HTR-8/SVneo (cell line): ENCODE measurements at regions not wholly inside any gene's neighbourhood (a gene's known extent, or its start where the extent isn't known, plus 50 kb on each side); places are given as distances from the start of the nearest gene placed in this dataset.
"Not testable (repeated sequence)": the region's sequence is repeated elsewhere in the genome, so short reads cannot be mapped to it uniquely, and the experiment has no call there.

Experiments
- DNase-seq: peaks from one replicate; pipeline ENCODE4 v3.0.0; 2011; ENCODE audit warnings: low spot score, mixed read lengths; ENCODE audit not compliant: insufficient read length
- FAIRE-seq: peaks from 2 replicates; lab custom pipeline; 2011; peaks lifted over from hg19 to GRCh38; lab: Jason Lieb, UNC

DNA sequence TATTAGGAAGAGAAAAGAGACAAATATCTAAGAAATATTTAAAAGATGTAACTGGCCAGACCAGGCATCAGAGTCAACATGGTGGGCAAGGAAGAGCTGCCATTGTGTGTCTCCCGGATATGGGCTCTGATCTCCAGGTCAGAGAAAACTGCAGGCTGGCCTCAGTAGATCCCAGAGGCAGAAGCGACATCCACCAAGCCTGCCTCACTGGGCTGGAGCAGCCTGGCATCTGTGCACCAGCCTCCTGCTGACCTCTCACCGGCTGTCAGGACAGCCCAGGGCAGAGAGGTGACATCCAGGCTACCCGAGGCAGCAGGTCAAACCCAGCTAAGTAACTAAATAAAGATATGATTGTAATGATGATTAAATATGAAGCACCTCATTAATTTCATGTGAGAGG, 162.8 kb upstream of the TNRC6C start:
- DNase-seq (no peak), FAIRE-seq (no peak)

- DNase-seq, result no peak
- no peak for FAIRE-seq
Observed at GRCh38 chr17:77796176-77796860, 162.2 kb upstream of the TNRC6C start.

- FAIRE-seq, result no peak
Observed at GRCh38 chr17:77798031-77798430, 160.5 kb upstream of the TNRC6C start.

GRCh38 chr17:77798481-77798880, 160.0 kb upstream of the TNRC6C start:
- DNase-seq (no peak), FAIRE-seq (no peak)

More at GRCh38 chr17:77798031-77798430, 160.5 kb upstream of the TNRC6C start:
- no peak for DNase-seq

- DNase-seq, result no peak
- no peak for FAIRE-seq
Observed at GRCh38 chr17:77800816-77801215, 157.7 kb upstream of the TNRC6C start.

DNA sequence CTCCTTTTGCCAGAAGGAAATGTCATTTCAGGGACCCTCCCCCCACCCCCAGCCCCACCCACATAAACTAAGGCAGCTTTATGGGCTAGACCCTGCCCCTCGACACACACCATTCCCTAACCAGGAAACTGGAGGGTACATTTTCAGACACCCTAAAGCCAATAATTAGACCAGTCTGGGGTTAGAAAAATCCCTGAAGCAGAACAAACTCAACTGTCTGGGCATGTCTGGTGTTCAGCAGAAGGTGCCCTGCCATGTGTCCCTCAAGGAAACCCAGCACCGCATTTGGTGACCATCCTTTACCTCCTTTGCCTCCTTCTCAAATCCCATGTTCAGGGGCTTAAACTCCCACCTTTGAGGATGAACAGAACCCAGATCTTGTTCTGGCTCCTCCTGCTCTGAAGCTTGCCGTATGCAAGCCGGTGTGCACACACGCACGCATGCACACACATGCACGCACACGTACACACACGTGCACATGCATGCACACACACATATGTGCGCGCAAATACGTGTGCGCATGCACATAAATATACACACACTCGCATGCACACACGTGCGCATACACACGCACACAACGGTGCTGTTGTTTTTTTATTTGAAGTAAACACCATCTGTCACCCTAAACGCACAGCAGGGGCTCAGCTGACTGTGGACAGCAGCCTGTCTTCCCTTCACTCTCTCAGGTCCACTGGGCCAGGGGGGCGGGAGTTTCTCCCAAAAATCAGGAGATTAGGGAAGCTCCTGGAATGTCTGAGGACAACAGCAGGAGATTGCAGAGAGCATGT, 156.8 kb upstream of the TNRC6C start:
- FAIRE-seq (peak; percentile 81), DNase-seq (no peak)

DNA sequence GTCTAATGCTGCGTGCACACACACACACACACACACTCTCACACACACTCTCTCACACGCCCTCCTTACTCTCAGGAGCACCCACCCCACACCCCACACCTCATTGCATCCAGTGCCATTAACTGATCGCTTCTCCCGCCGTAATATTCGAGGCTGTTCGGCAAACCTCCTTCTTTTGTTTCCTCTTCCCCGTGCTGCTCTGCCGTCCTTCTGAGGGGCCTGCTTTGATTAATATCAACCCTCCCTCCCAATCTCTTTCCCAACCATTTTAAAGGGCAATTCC, 156.2 kb upstream of the TNRC6C start:
- FAIRE-seq (no peak), DNase-seq (no peak)

DNA sequence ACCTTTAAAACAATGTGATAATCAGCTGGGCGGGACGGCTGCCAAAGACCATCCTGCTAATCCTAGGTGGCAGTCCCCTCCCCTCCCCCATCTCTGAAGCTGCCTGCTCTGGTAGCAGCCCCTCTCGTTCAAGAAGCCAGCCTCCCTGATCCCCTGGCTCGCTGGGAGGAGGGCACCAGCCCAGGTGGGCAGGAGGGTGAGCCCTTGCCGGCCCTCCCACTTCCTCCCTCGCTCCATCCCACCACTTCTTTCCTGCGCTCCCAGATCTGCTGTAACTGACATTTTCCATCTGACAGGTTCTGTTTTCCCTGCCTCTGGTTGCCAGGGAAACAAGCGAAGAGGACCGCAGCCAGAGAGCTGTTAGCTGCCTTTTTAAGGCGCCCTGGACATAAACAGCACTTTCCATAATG, 155.7 kb upstream of the TNRC6C start:
- FAIRE-seq (no peak), DNase-seq (no peak)

- FAIRE-seq, result peak; percentile 98
- no peak for DNase-seq
Observed at GRCh38 chr17:77803726-77804125, 154.8 kb upstream of the TNRC6C start.

DNA sequence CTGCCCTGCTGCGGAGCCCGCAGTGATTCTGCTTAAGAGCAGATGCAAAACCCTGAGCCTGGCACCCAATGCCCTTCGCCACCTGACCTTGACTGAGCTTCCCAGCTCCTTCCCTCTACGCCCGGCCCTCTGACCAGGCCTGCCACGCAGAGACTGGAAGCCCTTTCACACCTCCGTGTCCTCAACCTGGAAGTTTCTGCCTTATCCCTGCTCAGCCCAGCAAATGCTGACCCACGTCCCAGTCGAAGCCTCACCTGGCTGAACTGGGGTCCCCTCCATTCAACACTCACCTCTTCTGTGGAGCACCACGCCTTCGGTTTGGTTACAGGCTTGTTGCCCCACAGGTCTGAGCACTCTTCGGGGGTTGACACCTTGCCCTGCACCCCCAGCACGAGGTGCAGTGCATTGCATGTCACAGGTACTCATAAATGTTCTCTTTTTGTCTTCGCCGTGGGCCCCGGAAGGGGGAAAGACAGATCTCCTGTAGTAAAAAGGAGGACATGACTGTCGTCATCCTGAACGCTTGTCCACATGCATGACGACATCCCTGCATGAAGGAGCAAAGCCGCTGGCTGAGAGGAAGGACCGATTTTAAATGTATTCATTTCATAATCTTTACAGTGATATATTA, 153.6 kb upstream of the TNRC6C start:
- FAIRE-seq (no peak), DNase-seq (no peak)

GRCh38 chr17:77805970-77806369, 152.5 kb upstream of the TNRC6C start:
- not testable (repeated sequence) for DNase-seq, FAIRE-seq

DNA sequence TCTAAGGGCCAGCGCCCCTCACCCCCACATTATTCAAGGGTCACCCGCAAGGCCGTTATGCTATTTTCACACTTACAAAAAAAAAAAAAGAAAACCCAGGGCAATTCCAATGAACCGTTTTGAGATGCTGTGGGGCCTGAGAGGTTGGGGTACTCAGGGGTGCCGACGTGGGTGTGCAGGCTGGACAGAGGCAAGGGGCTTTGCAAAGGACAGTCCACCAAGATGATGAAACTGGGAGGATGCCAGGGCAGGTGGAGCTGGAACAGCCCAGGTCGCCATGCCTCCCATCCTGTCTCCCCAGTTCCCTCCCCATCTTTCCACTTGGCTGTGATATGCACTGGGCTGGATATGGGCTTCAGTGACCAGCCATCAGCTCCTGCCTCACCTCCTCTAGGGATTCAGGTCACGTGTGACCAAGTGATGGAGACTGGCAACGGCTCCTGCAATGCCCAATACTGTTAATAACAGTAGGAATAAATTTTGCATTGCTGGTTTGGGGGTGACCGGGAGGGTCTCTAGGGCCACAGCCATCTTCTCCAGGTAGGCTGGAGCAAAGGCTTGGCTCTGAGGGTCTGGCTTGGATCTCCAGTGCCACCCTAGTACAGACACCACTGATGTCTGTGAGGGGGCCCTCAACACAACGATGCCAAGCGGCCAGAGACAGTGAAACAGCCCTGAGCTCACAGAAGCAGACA, 151.3 kb upstream of the TNRC6C start:
- DNase-seq (no peak), FAIRE-seq (no peak)

DNA sequence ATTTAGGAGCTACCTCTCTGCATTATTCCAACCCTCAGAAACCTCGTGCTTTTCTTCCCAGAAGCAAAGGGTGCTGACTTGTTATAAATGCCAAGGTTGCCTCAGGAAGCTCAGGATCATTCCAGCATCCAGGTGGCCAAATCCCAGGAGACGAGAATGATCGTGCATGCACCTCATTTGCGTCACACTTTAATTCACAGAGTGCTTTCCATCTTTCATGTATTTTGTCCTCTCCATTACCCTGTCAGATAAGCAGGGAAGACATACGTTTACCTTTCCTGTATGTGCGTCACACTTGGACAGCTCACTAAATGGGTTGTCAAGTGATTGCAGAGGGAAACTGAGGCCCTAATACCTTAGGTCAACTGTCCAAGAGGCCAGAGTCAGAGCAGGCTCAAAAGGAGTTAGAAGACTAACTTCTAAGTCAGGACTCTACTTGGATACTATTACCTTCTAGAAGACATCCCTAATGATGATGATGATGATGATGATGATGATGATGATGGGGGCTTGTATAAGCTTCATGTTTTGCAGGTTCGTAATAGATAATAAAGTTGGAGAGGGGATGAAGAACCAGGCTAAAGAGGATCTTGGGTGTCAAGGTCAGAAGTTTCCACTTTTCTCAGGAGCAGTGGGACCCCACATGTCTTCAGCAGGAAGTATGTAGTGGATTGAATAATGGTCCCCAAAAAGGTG, 150.6 kb upstream of the TNRC6C start:
- FAIRE-seq (no peak), DNase-seq (no peak)

- peak; percentile 51 for FAIRE-seq
- no peak for DNase-seq
Observed at GRCh38 chr17:77808686-77809425, 149.6 kb upstream of the TNRC6C start.

DNA sequence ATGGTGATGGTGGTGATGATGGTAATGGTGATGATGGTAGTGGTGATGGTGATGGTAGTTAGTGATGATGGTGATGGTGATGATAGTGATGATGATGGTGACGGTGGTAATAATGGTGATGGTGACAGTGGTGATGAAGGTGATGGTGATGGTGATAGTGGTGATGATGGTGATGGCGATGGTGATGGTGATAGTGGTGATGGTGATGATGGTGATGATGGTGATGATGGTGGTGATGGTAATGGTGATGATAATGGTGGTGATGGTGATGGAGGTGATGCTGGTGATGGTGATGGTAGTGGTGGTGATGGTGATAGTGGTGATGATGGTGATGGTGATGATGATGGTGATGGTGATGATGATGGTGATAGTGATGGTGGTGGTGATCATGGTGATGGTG, 148.7 kb upstream of the TNRC6C start:
- peak; percentile 100 for FAIRE-seq
- DNase-seq, result no peak

DNA sequence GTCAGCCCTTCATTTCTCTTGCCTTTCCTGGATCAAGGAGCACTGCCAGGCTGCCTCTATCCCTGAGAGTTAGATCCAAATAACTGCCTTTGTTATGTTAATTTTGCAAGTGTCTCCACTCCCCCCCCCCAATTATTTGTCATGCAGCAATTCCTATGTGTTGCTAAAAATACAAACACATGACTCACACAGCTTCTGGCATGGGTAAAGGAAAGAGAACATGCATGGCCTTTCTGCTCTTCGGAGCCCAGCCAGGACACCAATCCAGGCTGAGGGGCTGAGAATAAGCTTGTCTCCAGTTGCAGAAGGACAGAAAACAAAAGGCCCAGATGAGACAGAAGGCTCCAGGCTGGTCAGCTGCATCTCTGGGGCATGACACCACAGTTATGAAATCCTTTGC, 148.0 kb upstream of the TNRC6C start:
- FAIRE-seq, result no peak
- DNase-seq, result no peak

DNA sequence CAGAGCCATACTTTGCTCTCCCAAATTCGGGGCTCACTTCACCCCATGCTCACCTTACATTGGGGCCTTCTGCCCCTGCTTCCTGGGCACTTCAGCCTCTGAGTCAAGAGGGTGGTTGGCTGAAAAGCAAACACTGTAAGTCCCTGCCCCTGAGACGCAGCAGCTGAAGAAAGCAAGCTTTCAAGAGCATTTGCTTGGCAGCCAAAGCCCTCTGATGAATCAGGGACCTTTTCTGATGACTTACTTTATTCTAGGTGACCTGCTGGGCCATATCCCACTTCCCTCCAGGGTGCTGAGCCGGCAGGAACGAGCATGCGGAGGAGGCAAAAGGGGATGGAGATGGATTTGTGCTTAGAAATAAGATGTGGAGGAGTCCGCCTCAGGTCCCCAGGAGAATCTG, 147.0 kb upstream of the TNRC6C start:
- DNase-seq (no peak), FAIRE-seq (no peak)

- DNase-seq, result no peak
- FAIRE-seq, result no peak
Observed at GRCh38 chr17:77814091-77814772, 144.3 kb upstream of the TNRC6C start.
